ENCODE measurements at regions not wholly inside any gene's neighbourhood (a gene's known extent, or its start where the extent isn't known, plus 50 kb on each side); places are given as distances from the start of the nearest gene placed in this dataset.
"Not testable (repeated sequence)": the region's sequence is repeated elsewhere in the genome, so short reads cannot be mapped to it uniquely, and the experiment has no call there.

- no peak for DNase-seq (ENCODE audit: low read depth in 4 of 4, low spot score in 2 of 4)
Measured at GRCh38 chr7:114183311-114184088, 231.1 kb upstream of the FOXP2 start.

- no peak for DNase-seq (ENCODE audit: low read depth in 4 of 4, low spot score in 2 of 4)
Measured at GRCh38 chr7:114182837-114183236, 231.8 kb upstream of the FOXP2 start.

- DNase-seq (ENCODE audit: low read depth in 4 of 4, low spot score in 2 of 4) = no peak
Measured at GRCh38 chr7:114181280-114181679, 233.3 kb upstream of the FOXP2 start.

- no peak for DNase-seq (ENCODE audit: low read depth in 4 of 4, low spot score in 2 of 4)
Measured at GRCh38 chr7:114180556-114181266, 233.9 kb upstream of the FOXP2 start.

- DNase-seq (ENCODE audit: low read depth in 4 of 4, low spot score in 2 of 4) = no peak
Measured at GRCh38 chr7:114175125-114175524, 239.5 kb upstream of the FOXP2 start.

GRCh38 chr7:114173170-114173890, 241.3 kb upstream of the FOXP2 start:
- no peak for DNase-seq (ENCODE audit: low read depth in 4 of 4, low spot score in 2 of 4)

- DNase-seq (ENCODE audit: low read depth in 4 of 4, low spot score in 2 of 4) = not testable (repeated sequence)
Measured at GRCh38 chr7:114169389-114169788, 245.2 kb upstream of the FOXP2 start.

- DNase-seq (ENCODE audit: low read depth in 4 of 4, low spot score in 2 of 4) = no peak
Measured at GRCh38 chr7:114160925-114161324, 242.1 kb upstream of the PPP1R3A start.

GRCh38 chr7:114158854-114159253, 240.0 kb upstream of the PPP1R3A start:
- DNase-seq (ENCODE audit: low read depth in 4 of 4, low spot score in 2 of 4) = no peak

GRCh38 chr7:114158275-114158674, 239.5 kb upstream of the PPP1R3A start:
- no peak for DNase-seq (ENCODE audit: low read depth in 4 of 4, low spot score in 2 of 4)

- no peak for DNase-seq (ENCODE audit: low read depth in 4 of 4, low spot score in 2 of 4)
Measured at GRCh38 chr7:114156178-114156577, 237.4 kb upstream of the PPP1R3A start.

- no peak for DNase-seq (ENCODE audit: low read depth in 4 of 4, low spot score in 2 of 4)
Measured at GRCh38 chr7:114155116-114156110, 236.6 kb upstream of the PPP1R3A start.

GRCh38 chr7:114153700-114154099, 234.9 kb upstream of the PPP1R3A start:
- no peak for DNase-seq (ENCODE audit: low read depth in 4 of 4, low spot score in 2 of 4)

GRCh38 chr7:114152314-114152938, 233.6 kb upstream of the PPP1R3A start:
- DNase-seq (ENCODE audit: low read depth in 4 of 4, low spot score in 2 of 4) = no peak

GRCh38 chr7:114151777-114152176, 233.0 kb upstream of the PPP1R3A start:
- DNase-seq (ENCODE audit: low read depth in 4 of 4, low spot score in 2 of 4) = no peak

GRCh38 chr7:114150689-114151088, 231.9 kb upstream of the PPP1R3A start:
- DNase-seq (ENCODE audit: low read depth in 4 of 4, low spot score in 2 of 4) = no peak

- no peak for DNase-seq (ENCODE audit: low read depth in 4 of 4, low spot score in 2 of 4)
Measured at GRCh38 chr7:114148779-114149178, 230.0 kb upstream of the PPP1R3A start.

- DNase-seq (ENCODE audit: low read depth in 4 of 4, low spot score in 2 of 4) = no peak
Measured at GRCh38 chr7:114141415-114141814, 222.6 kb upstream of the PPP1R3A start.

- DNase-seq (ENCODE audit: low read depth in 4 of 4, low spot score in 2 of 4) = no peak
Measured at GRCh38 chr7:114140561-114140960, 221.8 kb upstream of the PPP1R3A start.

GRCh38 chr7:114139690-114140089, 220.9 kb upstream of the PPP1R3A start:
- DNase-seq (ENCODE audit: low read depth in 4 of 4, low spot score in 2 of 4) = not testable (repeated sequence)

All from left renal cortex interstitium (tissue), 4 donors.